K562 (cell line): ENCODE measurements at regions not wholly inside any gene's neighbourhood (a gene's known extent, or its start where the extent isn't known, plus 50 kb on each side); places are given as distances from the start of the nearest gene placed in this dataset.

Experiments used
- CREB1 ChIP-seq, 2 experiments: sonication (generic) in 1 of 2; formaldehyde crosslinking in 1 of 2; IDR thresholded peaks; 2 replicates each; pipeline versions ENCODE4 v1.6.1 to v1.8.0; 2012 to 2022; ENCODE audit warnings: inconsistent platforms in 1 of 2, mild to moderate bottlenecking in 1 of 2, missing genetic modification reagents in 1 of 2, moderate library complexity in 1 of 2
- E2F1 ChIP-seq: sonication (generic); formaldehyde crosslinking; IDR thresholded peaks from 2 replicates; pipeline ENCODE4 v1.8.1; 2023; ENCODE audit warnings: mild to moderate bottlenecking, missing genetic modification reagents, moderate library complexity
- EP300 ChIP-seq: IDR thresholded peaks from 2 replicates; pipeline ENCODE4 v1.6.1; 2012; ENCODE audit warnings: low read length, improper control_type of control experiment
- POLR2AphosphoS5 ChIP-seq: IDR thresholded peaks from 2 replicates; pipeline ENCODE4 v1.6.1; 2011; ENCODE audit warnings: mild to moderate bottlenecking, low read depth, low read length, moderate library complexity; ENCODE audit not compliant: control insufficient read depth, insufficient read depth
- SAFB2 ChIP-seq: fragments of 200-400 bp; formaldehyde crosslinking; IDR thresholded peaks from 2 replicates; pipeline ENCODE4 v1.6.1; 2018; ENCODE audit warnings: borderline replicate concordance, low read length, low read depth, moderate library complexity; ENCODE audit not compliant: severe bottlenecking
- TAF1 ChIP-seq: IDR thresholded peaks from 2 replicates; pipeline ENCODE4 v1.6.1; 2011; ENCODE audit warnings: mild to moderate bottlenecking, low read length, moderate library complexity; ENCODE audit not compliant: insufficient read depth, control insufficient read depth, severe bottlenecking; ENCODE audit errors: extremely low read depth
- TFAM ChIP-seq: fragments of 250-450 bp; sonication (Bioruptor Pico); conservative IDR thresholded peaks from 2 replicates; pipeline ENCODE4 v1.5.0; 2021; ENCODE audit warnings: mild to moderate bottlenecking, moderate library complexity
- TSHZ1 ChIP-seq: fragments of 250-450 bp; sonication (Bioruptor Pico); IDR thresholded peaks from 2 replicates; pipeline ENCODE4 v1.4.0; 2020; ENCODE audit warnings: mild to moderate bottlenecking, moderate library complexity
- ZFP30 ChIP-seq: fragments of 250-450 bp; sonication (Bioruptor Pico); IDR thresholded peaks from 2 replicates; pipeline ENCODE4 v1.8.0; 2022; ENCODE audit warnings: moderate library complexity, mild to moderate bottlenecking, inconsistent platforms, borderline replicate concordance
- TF ChIP-seq, protein P1 (sequence below), 2 experiments: fragments of 450-650 bp in 1 of 2; sonication (generic) in 1 of 2; formaldehyde crosslinking; conservative IDR thresholded peaks; 2 replicates each; pipeline versions ENCODE4 v1.4.0 to v1.8.1; 2020 to 2022; ENCODE audit warnings: mild to moderate bottlenecking in 1 of 2, missing genetic modification reagents in 1 of 2

GRCh38 chr7:46802479-46802878, 779.4 kb downstream of the TNS3 start:
- TF ChIP-seq SAFB2 (no peak), POLR2AphosphoS5 (no peak), ZFP30 (CRISPR knock-in tag) (no peak), TSHZ1 (CRISPR knock-in tag) (no peak), TAF1 (no peak), CREB1 (IDR thresholded peaks at IDR 0.05) (no peak), CREB1 (CRISPR knock-in tag; IDR thresholded peaks at IDR 0.05) (no peak), EP300 (no peak), E2F1 (CRISPR knock-in tag) (no peak), TFAM (CRISPR knock-in tag) (no peak)
- TF ChIP-seq, protein P1, sequence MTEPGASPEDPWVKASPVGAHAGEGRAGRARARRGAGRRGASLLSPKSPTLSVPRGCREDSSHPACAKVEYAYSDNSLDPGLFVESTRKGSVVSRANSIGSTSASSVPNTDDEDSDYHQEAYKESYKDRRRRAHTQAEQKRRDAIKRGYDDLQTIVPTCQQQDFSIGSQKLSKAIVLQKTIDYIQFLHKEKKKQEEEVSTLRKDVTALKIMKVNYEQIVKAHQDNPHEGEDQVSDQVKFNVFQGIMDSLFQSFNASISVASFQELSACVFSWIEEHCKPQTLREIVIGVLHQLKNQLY (CRISPR knock-in tag; conservative IDR thresholded peaks at IDR 0.05): no peak
